ENCODE measurements at regions not wholly inside any gene's neighbourhood (a gene's known extent, or its start where the extent isn't known, plus 50 kb on each side); places are given as distances from the start of the nearest gene placed in this dataset.

DNA sequence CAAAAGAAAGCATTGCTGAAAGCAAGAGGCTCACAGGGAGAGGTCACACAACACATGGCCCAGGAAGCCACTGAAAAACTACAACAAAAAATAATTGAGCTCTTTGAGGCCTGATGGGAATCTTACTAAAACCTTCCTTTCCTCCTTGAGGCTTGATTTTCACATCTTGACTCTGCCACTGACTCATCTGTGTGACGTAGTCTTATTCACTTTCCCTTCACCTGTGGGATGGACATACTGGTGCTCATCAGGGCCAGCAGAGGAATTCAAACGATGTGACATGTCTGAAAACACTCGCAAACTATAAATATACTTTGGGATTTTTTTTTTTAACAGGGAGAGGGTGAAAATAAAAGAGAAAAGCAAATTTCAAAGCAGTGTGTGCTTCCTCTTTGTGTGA is 78.3 kb upstream of the ASIC2 start:
- Mint-ChIP-seq H3K4me3 (no peak overlapping the region), H3K4me1 (no peaks in the 10 kb centered on the region)

DNA sequence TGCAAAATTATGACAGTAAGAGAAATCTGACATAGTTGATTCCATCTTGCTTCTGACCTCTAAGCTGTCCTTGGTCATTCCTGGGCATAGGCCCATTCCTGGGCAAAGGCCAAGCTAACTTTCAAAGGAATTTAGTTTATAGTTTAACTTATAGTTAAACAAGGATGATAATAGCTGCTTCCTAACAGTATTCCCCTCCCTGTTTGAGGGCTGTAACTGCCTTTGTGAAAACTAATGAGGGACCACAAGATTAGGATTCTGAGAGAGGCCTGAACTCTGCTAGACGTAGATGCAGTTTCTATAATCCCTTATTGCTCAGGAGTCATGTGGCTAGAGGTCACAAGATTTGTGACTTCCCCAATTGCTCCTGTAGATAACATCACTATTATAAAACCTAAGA is 80.2 kb upstream of the ASIC2 start:
- Mint-ChIP-seq H3K36me3 (no peaks in the 10 kb centered on the region), H3K27me3 (peaks cover 4 to 15% of the 10 kb centered on the region in 2 donors), H3K4me1 (no peaks in the 10 kb centered on the region), H3K9me3 (no peaks in the 10 kb centered on the region), H3K4me3 (no peak overlapping the region), H3K27ac (no peak overlapping the region)
- ATAC-seq (replicated peaks in 1 of 4) (no peak), DNase-seq (no peak)
- Histone ChIP-seq H3K9me3 (no peaks in the 10 kb centered on the region), H3K27ac (ENCODE audit: low read length) (no peak overlapping the region), H3K4me3 (ENCODE audit: control insufficient read depth in 1 of 2, extremely low read depth in 1 of 2, low read length in 1 of 2) (no peak overlapping the region), H3K27me3 (replicated peaks in 1 of 2; ENCODE audit: control insufficient read depth in 2 of 2, extremely low read depth in 1 of 2, insufficient read depth in 2 of 2, low read length in 1 of 2) (peaks cover 0 to 7% of the 10 kb centered on the region in 2 experiments), H3K36me3 (ENCODE audit: control insufficient read depth in 2 of 2, extremely low read depth in 1 of 2, insufficient read depth in 1 of 2, low read length in 1 of 2) (no peaks in the 10 kb centered on the region), H3K4me1 (ENCODE audit: control insufficient read depth in 1 of 2, extremely low read depth in 1 of 2, insufficient read depth in 2 of 2, low read length in 2 of 2) (no peaks in the 10 kb centered on the region)
- ChIA-PET CTCF (no interaction called here), POLR2A (interaction anchor here in 1 of 2 donors (0.6 kb wide), 1 partner anchor 40 kb away, joined by 3 read pairs; no protein-coding TSS in a partner anchor)
- no CpG with 5 or more reads among the region's 1 CpG for WGBS (ENCODE audit: insufficient coverage)

More for the DNA sequence above, 78.3 kb upstream of the ASIC2 start:
- Histone ChIP-seq H3K27ac (ENCODE audit: low read length) (no peak overlapping the region), H3K36me3 (ENCODE audit: control insufficient read depth in 2 of 2, extremely low read depth in 1 of 2, insufficient read depth in 1 of 2, low read length in 1 of 2) (no peaks in the 10 kb centered on the region), H3K9me3 (no peaks in the 10 kb centered on the region), H3K4me1 (ENCODE audit: control insufficient read depth in 1 of 2, extremely low read depth in 1 of 2, insufficient read depth in 2 of 2, low read length in 2 of 2) (no peaks in the 10 kb centered on the region), H3K27me3 (replicated peaks in 1 of 2; ENCODE audit: control insufficient read depth in 2 of 2, extremely low read depth in 1 of 2, insufficient read depth in 2 of 2, low read length in 1 of 2) (peaks cover 0 to 7% of the 10 kb centered on the region in 2 experiments), H3K4me3 (ENCODE audit: control insufficient read depth in 1 of 2, extremely low read depth in 1 of 2, low read length in 1 of 2) (no peak overlapping the region)
- no peaks in the 10 kb centered on the region for H3K9me3 Mint-ChIP-seq
- ATAC-seq (replicated peaks in 1 of 4) (no peak), DNase-seq (no peak)
- no CpG with 5 or more reads among the region's 3 CpGs for WGBS (ENCODE audit: insufficient coverage)
- H3K27ac Mint-ChIP-seq: no peak overlapping the region
- H3K27me3 Mint-ChIP-seq: peaks cover 5 to 16% of the 10 kb centered on the region in 2 donors
- no peaks in the 10 kb centered on the region for H3K36me3 Mint-ChIP-seq
- CTCF ChIA-PET: no interaction called here
- POLR2A ChIA-PET: no interaction called here

GRCh38 chr17:33375103-33375502 is 82.0 kb upstream of the ASIC2 start:
- ChIA-PET POLR2A (no interaction called here), CTCF (no interaction called here)
- H3K9me3 ChIP-seq: no peaks in the 10 kb centered on the region
- ATAC-seq (replicated peaks in 1 of 4) (no peak), DNase-seq (no peak)
- no peak overlapping the region for H3K4me3 Mint-ChIP-seq
- no peaks in the 10 kb centered on the region for H3K36me3 ChIP-seq (ENCODE audit: control insufficient read depth in 2 of 2, extremely low read depth in 1 of 2, insufficient read depth in 1 of 2, low read length in 1 of 2)
- H3K4me1 Mint-ChIP-seq: no peaks in the 10 kb centered on the region
- H3K27me3 ChIP-seq (replicated peaks in 1 of 2; ENCODE audit: control insufficient read depth in 2 of 2, extremely low read depth in 1 of 2, insufficient read depth in 2 of 2, low read length in 1 of 2): peaks cover 0 to 8% of the 10 kb centered on the region in 2 experiments
- no peak overlapping the region for H3K27ac Mint-ChIP-seq
- H3K27me3 Mint-ChIP-seq: peaks cover 2 to 26% of the 10 kb centered on the region in 2 donors
- H3K4me3 ChIP-seq (ENCODE audit: control insufficient read depth in 1 of 2, extremely low read depth in 1 of 2, low read length in 1 of 2): no peak overlapping the region
- WGBS (ENCODE audit: insufficient coverage): 41% methylated on average over 5 of the region's 5 CpGs
- H3K36me3 Mint-ChIP-seq: no peaks in the 10 kb centered on the region
- no peak overlapping the region for H3K27ac ChIP-seq (ENCODE audit: low read length)
- no peaks in the 10 kb centered on the region for H3K4me1 ChIP-seq (ENCODE audit: control insufficient read depth in 1 of 2, extremely low read depth in 1 of 2, insufficient read depth in 2 of 2, low read length in 2 of 2)
- no peaks in the 10 kb centered on the region for H3K9me3 Mint-ChIP-seq

- no peaks in the 10 kb centered on the region for H3K4me1 Mint-ChIP-seq
- H3K27me3 ChIP-seq (replicated peaks in 1 of 2; ENCODE audit: control insufficient read depth in 2 of 2, extremely low read depth in 1 of 2, insufficient read depth in 2 of 2, low read length in 1 of 2): peaks cover 0 to 12% of the 10 kb centered on the region in 2 experiments
- H3K27ac ChIP-seq (ENCODE audit: low read length): no peak overlapping the region
- no peaks in the 10 kb centered on the region for H3K36me3 ChIP-seq (ENCODE audit: control insufficient read depth in 2 of 2, extremely low read depth in 1 of 2, insufficient read depth in 1 of 2, low read length in 1 of 2)
- H3K27ac Mint-ChIP-seq: no peak overlapping the region
- no peak overlapping the region for H3K4me3 ChIP-seq (ENCODE audit: control insufficient read depth in 1 of 2, extremely low read depth in 1 of 2, low read length in 1 of 2)
- ChIA-PET POLR2A (no interaction called here), CTCF (no interaction called here)
- no peaks in the 10 kb centered on the region for H3K9me3 ChIP-seq
- no peak for ATAC-seq (replicated peaks in 1 of 4)
- DNase-seq: no peak
- 52% methylated on average over 3 of the region's 4 CpGs for WGBS (ENCODE audit: insufficient coverage)
- H3K4me3 Mint-ChIP-seq: no peak overlapping the region
- H3K4me1 ChIP-seq (ENCODE audit: control insufficient read depth in 1 of 2, extremely low read depth in 1 of 2, insufficient read depth in 2 of 2, low read length in 2 of 2): no peaks in the 10 kb centered on the region
- no peaks in the 10 kb centered on the region for H3K36me3 Mint-ChIP-seq
- peaks cover 2 to 26% of the 10 kb centered on the region in 2 donors for H3K27me3 Mint-ChIP-seq
- no peaks in the 10 kb centered on the region for H3K9me3 Mint-ChIP-seq
Measured at GRCh38 chr17:33375783-33376182, 82.7 kb upstream of the ASIC2 start.

DNA sequence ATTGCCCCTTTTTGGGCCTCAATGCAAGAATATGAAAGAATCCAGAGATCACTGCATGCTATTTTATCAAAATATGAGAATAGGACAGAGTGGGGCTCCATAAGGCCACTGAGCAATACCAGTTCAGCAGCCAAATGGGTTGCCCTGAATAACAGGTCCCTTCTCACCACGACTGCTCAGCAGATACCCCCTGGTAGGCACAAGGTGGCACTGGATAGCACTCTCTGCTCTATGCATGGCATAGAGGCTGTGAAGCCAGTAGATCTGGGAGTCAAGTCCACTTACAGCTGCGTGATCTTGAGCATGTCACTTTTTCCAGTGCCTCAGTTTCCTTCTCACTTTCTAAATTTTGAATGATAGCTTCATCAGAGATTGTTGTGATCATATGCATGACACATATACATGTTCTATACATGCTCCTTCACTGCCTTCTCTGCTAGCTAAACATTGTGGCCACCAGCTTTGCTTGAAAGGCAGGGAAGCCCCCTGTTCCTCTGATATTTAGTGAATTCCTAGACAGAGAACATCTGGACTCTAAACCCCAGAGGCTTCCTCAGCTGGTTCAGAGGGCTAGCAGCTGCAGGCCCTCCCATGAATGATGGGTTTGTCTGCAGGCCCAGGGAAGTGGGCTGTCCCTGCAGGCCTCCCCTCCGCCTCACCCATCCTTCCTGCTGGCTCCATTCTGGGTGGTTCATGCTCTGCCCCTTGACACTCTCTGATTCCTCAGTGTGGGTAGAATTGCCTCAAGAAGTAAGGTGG is 84.9 kb upstream of the ASIC2 start:
- Histone ChIP-seq H3K4me1 (ENCODE audit: control insufficient read depth in 1 of 2, extremely low read depth in 1 of 2, insufficient read depth in 2 of 2, low read length in 2 of 2) (no peaks in the 10 kb centered on the region), H3K9me3 (no peaks in the 10 kb centered on the region), H3K36me3 (ENCODE audit: control insufficient read depth in 2 of 2, extremely low read depth in 1 of 2, insufficient read depth in 1 of 2, low read length in 1 of 2) (no peaks in the 10 kb centered on the region), H3K27ac (ENCODE audit: low read length) (no peak overlapping the region), H3K4me3 (ENCODE audit: control insufficient read depth in 1 of 2, extremely low read depth in 1 of 2, low read length in 1 of 2) (no peak overlapping the region), H3K27me3 (replicated peaks in 1 of 2; ENCODE audit: control insufficient read depth in 2 of 2, extremely low read depth in 1 of 2, insufficient read depth in 2 of 2, low read length in 1 of 2) (peaks cover 0 to 13% of the 10 kb centered on the region in 2 experiments)
- Mint-ChIP-seq H3K4me3 (no peak overlapping the region), H3K36me3 (no peaks in the 10 kb centered on the region), H3K27me3 (peaks cover 0 to 11% of the 10 kb centered on the region in 2 donors), H3K4me1 (no peaks in the 10 kb centered on the region), H3K9me3 (no peaks in the 10 kb centered on the region), H3K27ac (no peak overlapping the region)
- DNase-seq (no peak), ATAC-seq (replicated peaks in 1 of 4) (no peak)
- ChIA-PET POLR2A (no interaction called here), CTCF (no interaction called here)
- 50% methylated on average over 1 of the region's 3 CpGs for WGBS (ENCODE audit: insufficient coverage)

- Histone ChIP-seq H3K9me3 (no peaks in the 10 kb centered on the region), H3K36me3 (ENCODE audit: control insufficient read depth in 2 of 2, extremely low read depth in 1 of 2, insufficient read depth in 1 of 2, low read length in 1 of 2) (no peaks in the 10 kb centered on the region), H3K27me3 (replicated peaks in 1 of 2; ENCODE audit: control insufficient read depth in 2 of 2, extremely low read depth in 1 of 2, insufficient read depth in 2 of 2, low read length in 1 of 2) (peaks cover 0 to 13% of the 10 kb centered on the region in 2 experiments), H3K4me3 (ENCODE audit: control insufficient read depth in 1 of 2, extremely low read depth in 1 of 2, low read length in 1 of 2) (no peak overlapping the region), H3K4me1 (ENCODE audit: control insufficient read depth in 1 of 2, extremely low read depth in 1 of 2, insufficient read depth in 2 of 2, low read length in 2 of 2) (no peaks in the 10 kb centered on the region), H3K27ac (ENCODE audit: low read length) (no peak overlapping the region)
- ChIA-PET POLR2A (no interaction called here), CTCF (no interaction called here)
- H3K27ac Mint-ChIP-seq: no peak overlapping the region
- ATAC-seq (replicated peaks in 1 of 4): no peak
- 37% methylated on average over 3 of the region's 6 CpGs for WGBS (ENCODE audit: insufficient coverage)
- H3K4me3 Mint-ChIP-seq: no peak overlapping the region
- DNase-seq: no peak
- no peaks in the 10 kb centered on the region for H3K9me3 Mint-ChIP-seq
- H3K27me3 Mint-ChIP-seq: peaks cover 5 to 20% of the 10 kb centered on the region in 2 donors
- H3K36me3 Mint-ChIP-seq: no peaks in the 10 kb centered on the region
- H3K4me1 Mint-ChIP-seq: no peaks in the 10 kb centered on the region
Measured at GRCh38 chr17:33381201-33381600, 88.1 kb upstream of the ASIC2 start.
